Prostate gland (tissue), 2 donors: ENCODE measurements at regions not wholly inside any gene's neighbourhood (a gene's known extent, or its start where the extent isn't known, plus 50 kb on each side); places are given as distances from the start of the nearest gene placed in this dataset.

Experiments
- POLR2A ChIP-seq: fragments of 450-650 bp; IDR thresholded peaks from one replicate; pipeline ENCODE4 v1.6.1; 2016; ENCODE audit warnings: antibody characterized with exemption, mild to moderate bottlenecking
- POLR2AphosphoS5 ChIP-seq: sonication (generic); formaldehyde crosslinking; IDR thresholded peaks from one replicate; pipeline ENCODE4 v1.6.1; 2017; ENCODE audit warnings: antibody characterized with exemption
- TF ChIP-seq, protein P1 (sequence below), 4 experiments: fragments of 200-600 bp in 2 of 4; fragments of 450-650 bp in 2 of 4; sonication (generic) in 2 of 4; IDR thresholded peaks; 1 replicate in 3 of 4; 2 replicates in 1 of 4; pipeline ENCODE4 v1.5.1; 2016 to 2019; ENCODE audit warnings: antibody characterized with exemption in 4 of 4, mild to moderate bottlenecking in 2 of 4, moderate library complexity in 2 of 4

DNA sequence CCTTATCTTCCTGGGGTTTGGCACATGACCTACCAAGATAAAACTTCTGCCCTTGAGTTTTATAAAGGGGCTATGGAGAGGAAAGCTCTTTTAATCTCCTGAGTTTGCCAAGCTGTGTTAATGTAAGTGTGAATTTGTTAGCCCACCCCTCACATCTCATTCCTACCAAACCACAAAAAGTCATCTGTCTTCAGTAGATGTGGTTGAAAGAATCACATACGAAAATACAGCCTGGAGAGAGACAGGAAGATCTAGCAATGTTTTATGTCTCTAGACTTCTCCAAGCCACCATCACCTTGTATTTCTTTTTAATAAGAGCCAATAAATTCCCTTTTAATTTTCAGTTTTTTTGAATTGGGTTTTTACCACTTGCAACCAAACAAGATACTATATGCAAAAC is 68.9 kb upstream of the ZNF280D start:
- TF ChIP-seq, protein P1, sequence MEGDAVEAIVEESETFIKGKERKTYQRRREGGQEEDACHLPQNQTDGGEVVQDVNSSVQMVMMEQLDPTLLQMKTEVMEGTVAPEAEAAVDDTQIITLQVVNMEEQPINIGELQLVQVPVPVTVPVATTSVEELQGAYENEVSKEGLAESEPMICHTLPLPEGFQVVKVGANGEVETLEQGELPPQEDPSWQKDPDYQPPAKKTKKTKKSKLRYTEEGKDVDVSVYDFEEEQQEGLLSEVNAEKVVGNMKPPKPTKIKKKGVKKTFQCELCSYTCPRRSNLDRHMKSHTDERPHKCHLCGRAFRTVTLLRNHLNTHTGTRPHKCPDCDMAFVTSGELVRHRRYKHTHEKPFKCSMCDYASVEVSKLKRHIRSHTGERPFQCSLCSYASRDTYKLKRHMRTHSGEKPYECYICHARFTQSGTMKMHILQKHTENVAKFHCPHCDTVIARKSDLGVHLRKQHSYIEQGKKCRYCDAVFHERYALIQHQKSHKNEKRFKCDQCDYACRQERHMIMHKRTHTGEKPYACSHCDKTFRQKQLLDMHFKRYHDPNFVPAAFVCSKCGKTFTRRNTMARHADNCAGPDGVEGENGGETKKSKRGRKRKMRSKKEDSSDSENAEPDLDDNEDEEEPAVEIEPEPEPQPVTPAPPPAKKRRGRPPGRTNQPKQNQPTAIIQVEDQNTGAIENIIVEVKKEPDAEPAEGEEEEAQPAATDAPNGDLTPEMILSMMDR (IDR thresholded peaks at IDR 0.05), result no peak
- no peak for TF ChIP-seq POLR2A
- TF ChIP-seq POLR2AphosphoS5, result no peak
